SU-DHL-6 (cell line): ENCODE measurements at regions not wholly inside any gene's neighbourhood (a gene's known extent, or its start where the extent isn't known, plus 50 kb on each side); places are given as distances from the start of the nearest gene placed in this dataset.

Experiments used
- H2AFZ ChIP-seq: fragments of 200-600 bp; sonication (generic); 2 replicates; pipeline ENCODE4 v1.6.1; 2014; ENCODE audit warnings: low read depth, mild to moderate bottlenecking, moderate library complexity, mixed read lengths, antibody characterized with exemption, low read length; ENCODE audit not compliant: severe bottlenecking
- H3F3A ChIP-seq: fragments of 200-600 bp; shearing (Covaris generic); 2 replicates; pipeline ENCODE4 v1.6.0; 2016; ENCODE audit warnings: antibody characterized with exemption, mild to moderate bottlenecking; ENCODE audit not compliant: insufficient read depth
- H3K27ac ChIP-seq: fragments of 200-600 bp; sonication (generic); 2 replicates; pipeline ENCODE4 v1.5.1; 2016; ENCODE audit warnings: low read depth, mild to moderate bottlenecking, low read length, moderate library complexity, mixed read lengths
- H3K27me3 ChIP-seq: fragments of 200-600 bp; sonication (generic), shearing (Covaris generic); 2 replicates; pipeline ENCODE4 v1.6.0; 2014; ENCODE audit warnings: mild to moderate bottlenecking, low read length
- H3K36me3 ChIP-seq: fragments of 200-600 bp; sonication (generic); 2 replicates; pipeline ENCODE4 v1.6.1; 2014; ENCODE audit warnings: mild to moderate bottlenecking, low read length, mixed read lengths
- H3K4me2 ChIP-seq: fragments of 300-600, 200-600 bp; shearing (Covaris generic), sonication (generic); 2 replicates; pipeline ENCODE4 v1.6.0; 2014; ENCODE audit warnings: low read length, low read depth, mild to moderate bottlenecking; ENCODE audit not compliant: poor library complexity, severe bottlenecking
- H3K4me3 ChIP-seq: fragments of 200-600 bp; sonication (generic); 2 replicates; pipeline ENCODE4 v1.5.1; 2014; ENCODE audit warnings: antibody characterized with exemption, low read length, mild to moderate bottlenecking, mixed read lengths; ENCODE audit not compliant: insufficient read depth, poor library complexity, severe bottlenecking
- H3K79me2 ChIP-seq: fragments of 200-600 bp; sonication (generic); 2 replicates; pipeline ENCODE4 v1.6.1; 2014; ENCODE audit warnings: mild to moderate bottlenecking, low read length, moderate library complexity; ENCODE audit not compliant: insufficient read depth
- H3K9ac ChIP-seq: fragments of 200-600 bp; sonication (generic); 2 replicates; pipeline ENCODE4 v1.7.0; 2014; ENCODE audit warnings: mild to moderate bottlenecking, low read length
- H3K9me2 ChIP-seq: fragments of 200-600 bp; sonication (generic); replicated peaks from 2 replicates; pipeline ENCODE4 v1.6.1; 2014; ENCODE audit warnings: low read length; ENCODE audit not compliant: insufficient read depth
- H3K9me3 ChIP-seq: fragments of 200-600 bp; sonication (generic); 2 replicates; pipeline ENCODE4 v1.6.1; 2014; ENCODE audit warnings: low read length, mixed read lengths; ENCODE audit not compliant: insufficient read depth
- H4K20me1 ChIP-seq: fragments of 200-600 bp; sonication (generic); 2 replicates; pipeline ENCODE4 v1.6.1; 2014; ENCODE audit warnings: low read depth, mild to moderate bottlenecking, antibody characterized with exemption, low read length, moderate library complexity, mixed read lengths
- CTCF ChIP-seq: fragments of 200-600 bp; sonication (generic); IDR thresholded peaks from one replicate; pipeline ENCODE4 v1.5.1; 2017; ENCODE audit warnings: antibody characterized with exemption, mild to moderate bottlenecking, low read length, moderate library complexity; ENCODE audit not compliant: insufficient read depth, poor library complexity, severe bottlenecking
- EZH2phosphoT487 ChIP-seq: fragments of 200-600 bp; sonication (generic), shearing (Covaris generic); conservative IDR thresholded peaks from 2 replicates; pipeline ENCODE4 v1.6.1; 2018; ENCODE audit warnings: mild to moderate bottlenecking, antibody characterized with exemption, low read length, moderate library complexity, mixed read lengths

- Histone ChIP-seq H3K4me2 (no peak overlapping the region), H3K27me3 (no peaks in the 10 kb centered on the region), H3K27ac (no peak overlapping the region), H3K36me3 (no peaks in the 10 kb centered on the region), H3K9me2 (no peaks in the 10 kb centered on the region), H3K9me3 (no peaks in the 10 kb centered on the region), H3K4me3 (no peak overlapping the region), H3K9ac (no peak overlapping the region), H4K20me1 (no peaks in the 10 kb centered on the region), H3F3A (no peaks in the 10 kb centered on the region), H2AFZ (no peak overlapping the region), H3K79me2 (no peaks in the 10 kb centered on the region)
- no peak for TF ChIP-seq EZH2phosphoT487
Observed at GRCh38 chr10:36057731-36058130, 415.6 kb upstream of the FZD8 start.

GRCh38 chr10:36057180-36057579, 415.1 kb upstream of the FZD8 start:
- H3K79me2 ChIP-seq: no peaks in the 10 kb centered on the region
- TF ChIP-seq EZH2phosphoT487 (no peak), CTCF (no peak)
- no peaks in the 10 kb centered on the region for H3K36me3 ChIP-seq
- no peaks in the 10 kb centered on the region for H3K9me2 ChIP-seq
- H3K4me2 ChIP-seq: no peak overlapping the region
- H3F3A ChIP-seq: no peaks in the 10 kb centered on the region
- H3K27me3 ChIP-seq: no peaks in the 10 kb centered on the region
- H3K9ac ChIP-seq: no peak overlapping the region
- H3K27ac ChIP-seq: no peak overlapping the region
- no peak overlapping the region for H2AFZ ChIP-seq
- H4K20me1 ChIP-seq: no peaks in the 10 kb centered on the region
- no peaks in the 10 kb centered on the region for H3K9me3 ChIP-seq
- no peak overlapping the region for H3K4me3 ChIP-seq

- H3K36me3 ChIP-seq: no peaks in the 10 kb centered on the region
- no peaks in the 10 kb centered on the region for H3F3A ChIP-seq
- H3K4me2 ChIP-seq: no peak overlapping the region
- no peaks in the 10 kb centered on the region for H4K20me1 ChIP-seq
- no peaks in the 10 kb centered on the region for H3K79me2 ChIP-seq
- H2AFZ ChIP-seq: no peak overlapping the region
- H3K27me3 ChIP-seq: no peaks in the 10 kb centered on the region
- no peaks in the 10 kb centered on the region for H3K9me3 ChIP-seq
- H3K9me2 ChIP-seq: no peaks in the 10 kb centered on the region
- no peak overlapping the region for H3K27ac ChIP-seq
- H3K4me3 ChIP-seq: no peak overlapping the region
- no peak for TF ChIP-seq EZH2phosphoT487
- TF ChIP-seq CTCF: no peak
- no peak overlapping the region for H3K9ac ChIP-seq
Observed at GRCh38 chr10:36053775-36054174, 411.7 kb upstream of the FZD8 start.

- Histone ChIP-seq H3K79me2 (no peaks in the 10 kb centered on the region), H3K9me2 (no peaks in the 10 kb centered on the region), H3K4me3 (no peak overlapping the region), H3K27ac (no peak overlapping the region), H3K9me3 (no peaks in the 10 kb centered on the region), H3K27me3 (no peaks in the 10 kb centered on the region), H4K20me1 (no peaks in the 10 kb centered on the region), H3F3A (no peaks in the 10 kb centered on the region), H3K4me2 (no peak overlapping the region), H2AFZ (no peak overlapping the region), H3K36me3 (no peaks in the 10 kb centered on the region), H3K9ac (no peak overlapping the region)
- TF ChIP-seq CTCF (no peak), EZH2phosphoT487 (no peak)
Observed at GRCh38 chr10:36053271-36053670, 411.2 kb upstream of the FZD8 start.
